H1 (cell line): ENCODE measurements at regions not wholly inside any gene's neighbourhood (a gene's known extent, or its start where the extent isn't known, plus 50 kb on each side); places are given as distances from the start of the nearest gene placed in this dataset.

Source experiments
- CHD2 ChIP-seq: IDR thresholded peaks from 2 replicates; pipeline ENCODE4 v1.6.1; 2012; ENCODE audit warnings: low read length, improper control_type of control experiment
- EP300 ChIP-seq, 2 experiments: IDR thresholded peaks; 1 replicate in 1 of 2; 2 replicates in 1 of 2; pipeline ENCODE4 v1.6.1; 2011 to 2012; ENCODE audit warnings: low read depth in 2 of 2, low read length in 2 of 2, mild to moderate bottlenecking in 2 of 2, borderline replicate concordance in 1 of 2, inconsistent platforms in 1 of 2, moderate library complexity in 1 of 2
- GABPA ChIP-seq: IDR thresholded peaks from 2 replicates; pipeline ENCODE4 v1.6.1; 2011; ENCODE audit warnings: mild to moderate bottlenecking, low read length, moderate library complexity, borderline replicate concordance; ENCODE audit not compliant: insufficient read depth
- JUN ChIP-seq: IDR thresholded peaks from 2 replicates; pipeline ENCODE4 v1.6.1; 2011; ENCODE audit warnings: low read depth, mild to moderate bottlenecking, improper control_type of control experiment, low read length
- NRF1 ChIP-seq: IDR thresholded peaks from 2 replicates; pipeline ENCODE4 v1.6.1; 2011; ENCODE audit warnings: mild to moderate bottlenecking, low read depth, low read length, improper control_type of control experiment
- POLR2A ChIP-seq, 2 experiments: IDR thresholded peaks; 1 replicate in 1 of 2; 2 replicates in 1 of 2; pipeline ENCODE4 v1.6.1; 2011; ENCODE audit warnings: low read depth in 2 of 2, low read length in 2 of 2, mild to moderate bottlenecking in 2 of 2; ENCODE audit errors: control extremely low read depth in 1 of 2
- POLR2AphosphoS5 ChIP-seq: IDR thresholded peaks from 2 replicates; pipeline ENCODE4 v1.6.1; 2011; ENCODE audit warnings: low read depth, low read length
- RAD21 ChIP-seq, 2 experiments: IDR thresholded peaks in 1 of 2; conservative IDR thresholded peaks in 1 of 2; 2 replicates each; pipeline ENCODE4 v1.6.1; 2011; ENCODE audit warnings: low read depth in 2 of 2, low read length in 2 of 2, improper control_type of control experiment in 1 of 2, inconsistent platforms in 1 of 2, mild to moderate bottlenecking in 1 of 2, moderate library complexity in 1 of 2
- SP1 ChIP-seq: IDR thresholded peaks from 2 replicates; pipeline ENCODE4 v1.6.1; 2011; ENCODE audit warnings: low read depth, low read length
- SUZ12 ChIP-seq: fragments of 200-600 bp; sonication (generic); IDR thresholded peaks from 2 replicates; pipeline ENCODE4 v1.6.1; 2012; ENCODE audit warnings: mild to moderate bottlenecking, inconsistent platforms, low read length, moderate library complexity, mixed read lengths
- TCF12 ChIP-seq: IDR thresholded peaks from 2 replicates; pipeline ENCODE4 v1.6.1; 2011; ENCODE audit warnings: low read depth, mild to moderate bottlenecking, low read length
- TEAD4 ChIP-seq: IDR thresholded peaks from 2 replicates; pipeline ENCODE4 v1.6.1; 2012; ENCODE audit warnings: low read depth, low read length, inconsistent platforms, mixed read lengths
- TF ChIP-seq, protein P1 (sequence below), 3 experiments: IDR thresholded peaks; 1 replicate in 2 of 3; 2 replicates in 1 of 3; pipeline versions ENCODE4 v1.5.1 to v1.6.1; 2011; ENCODE audit warnings: low read length in 3 of 3, mild to moderate bottlenecking in 3 of 3, inconsistent platforms in 2 of 3, low read depth in 1 of 3, moderate library complexity in 1 of 3; ENCODE audit not compliant: insufficient read depth in 1 of 3; ENCODE audit errors: control extremely low read depth in 1 of 3
- TF ChIP-seq, protein P2 (sequence below): fragments of 300-600 bp; sonication (generic); IDR thresholded peaks from 2 replicates; pipeline ENCODE4 v1.7.1; 2012; ENCODE audit warnings: low read length, moderate library complexity, mild to moderate bottlenecking, inconsistent platforms; ENCODE audit not compliant: insufficient replicate concordance

DNA sequence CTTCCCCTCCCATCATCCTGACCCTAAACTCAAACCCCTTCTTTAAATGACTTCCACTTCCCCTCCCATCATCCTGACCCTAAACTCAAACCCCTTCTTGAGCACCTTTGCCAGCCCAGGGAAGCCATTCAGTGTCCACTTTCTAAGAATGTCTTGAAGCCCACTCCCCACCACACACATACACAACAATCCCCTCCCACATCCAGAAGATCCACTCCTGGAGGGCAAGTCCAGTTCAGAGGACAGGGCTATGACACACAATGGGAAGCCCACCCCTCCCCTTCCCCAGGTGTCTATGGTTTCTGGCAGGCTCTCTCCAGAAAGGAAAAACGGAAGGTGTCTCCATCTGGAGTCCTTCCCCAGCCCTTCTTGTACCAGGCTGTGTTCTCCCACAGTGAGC is 117.1 kb downstream of the KCNA5 start:
- TF ChIP-seq SUZ12 (no peak), TCF12 (no peak), JUN (no peak), CHD2 (no peak), EP300 (IDR thresholded peaks at IDR 0.05; ENCODE audit: borderline replicate concordance in 1 of 2, low read depth in 2 of 2, low read length in 2 of 2) (no peak), TEAD4 (no peak), SP1 (no peak), RAD21 (IDR thresholded peaks at IDR 0.05 in 1 of 2, conservative IDR thresholded peaks at IDR 0.05 in 1 of 2; ENCODE audit: low read depth in 2 of 2, low read length in 2 of 2) (no peak), POLR2A (IDR thresholded peaks at IDR 0.05; ENCODE audit: control extremely low read depth in 1 of 2, low read depth in 2 of 2, low read length in 2 of 2) (no peak), GABPA (no peak), NRF1 (no peak), POLR2AphosphoS5 (no peak)
- TF ChIP-seq, protein P1, sequence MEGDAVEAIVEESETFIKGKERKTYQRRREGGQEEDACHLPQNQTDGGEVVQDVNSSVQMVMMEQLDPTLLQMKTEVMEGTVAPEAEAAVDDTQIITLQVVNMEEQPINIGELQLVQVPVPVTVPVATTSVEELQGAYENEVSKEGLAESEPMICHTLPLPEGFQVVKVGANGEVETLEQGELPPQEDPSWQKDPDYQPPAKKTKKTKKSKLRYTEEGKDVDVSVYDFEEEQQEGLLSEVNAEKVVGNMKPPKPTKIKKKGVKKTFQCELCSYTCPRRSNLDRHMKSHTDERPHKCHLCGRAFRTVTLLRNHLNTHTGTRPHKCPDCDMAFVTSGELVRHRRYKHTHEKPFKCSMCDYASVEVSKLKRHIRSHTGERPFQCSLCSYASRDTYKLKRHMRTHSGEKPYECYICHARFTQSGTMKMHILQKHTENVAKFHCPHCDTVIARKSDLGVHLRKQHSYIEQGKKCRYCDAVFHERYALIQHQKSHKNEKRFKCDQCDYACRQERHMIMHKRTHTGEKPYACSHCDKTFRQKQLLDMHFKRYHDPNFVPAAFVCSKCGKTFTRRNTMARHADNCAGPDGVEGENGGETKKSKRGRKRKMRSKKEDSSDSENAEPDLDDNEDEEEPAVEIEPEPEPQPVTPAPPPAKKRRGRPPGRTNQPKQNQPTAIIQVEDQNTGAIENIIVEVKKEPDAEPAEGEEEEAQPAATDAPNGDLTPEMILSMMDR (IDR thresholded peaks at IDR 0.05; ENCODE audit: control extremely low read depth in 1 of 3, insufficient read depth in 1 of 3, low read depth in 1 of 3, low read length in 3 of 3), result no peak
- TF ChIP-seq, protein P2, sequence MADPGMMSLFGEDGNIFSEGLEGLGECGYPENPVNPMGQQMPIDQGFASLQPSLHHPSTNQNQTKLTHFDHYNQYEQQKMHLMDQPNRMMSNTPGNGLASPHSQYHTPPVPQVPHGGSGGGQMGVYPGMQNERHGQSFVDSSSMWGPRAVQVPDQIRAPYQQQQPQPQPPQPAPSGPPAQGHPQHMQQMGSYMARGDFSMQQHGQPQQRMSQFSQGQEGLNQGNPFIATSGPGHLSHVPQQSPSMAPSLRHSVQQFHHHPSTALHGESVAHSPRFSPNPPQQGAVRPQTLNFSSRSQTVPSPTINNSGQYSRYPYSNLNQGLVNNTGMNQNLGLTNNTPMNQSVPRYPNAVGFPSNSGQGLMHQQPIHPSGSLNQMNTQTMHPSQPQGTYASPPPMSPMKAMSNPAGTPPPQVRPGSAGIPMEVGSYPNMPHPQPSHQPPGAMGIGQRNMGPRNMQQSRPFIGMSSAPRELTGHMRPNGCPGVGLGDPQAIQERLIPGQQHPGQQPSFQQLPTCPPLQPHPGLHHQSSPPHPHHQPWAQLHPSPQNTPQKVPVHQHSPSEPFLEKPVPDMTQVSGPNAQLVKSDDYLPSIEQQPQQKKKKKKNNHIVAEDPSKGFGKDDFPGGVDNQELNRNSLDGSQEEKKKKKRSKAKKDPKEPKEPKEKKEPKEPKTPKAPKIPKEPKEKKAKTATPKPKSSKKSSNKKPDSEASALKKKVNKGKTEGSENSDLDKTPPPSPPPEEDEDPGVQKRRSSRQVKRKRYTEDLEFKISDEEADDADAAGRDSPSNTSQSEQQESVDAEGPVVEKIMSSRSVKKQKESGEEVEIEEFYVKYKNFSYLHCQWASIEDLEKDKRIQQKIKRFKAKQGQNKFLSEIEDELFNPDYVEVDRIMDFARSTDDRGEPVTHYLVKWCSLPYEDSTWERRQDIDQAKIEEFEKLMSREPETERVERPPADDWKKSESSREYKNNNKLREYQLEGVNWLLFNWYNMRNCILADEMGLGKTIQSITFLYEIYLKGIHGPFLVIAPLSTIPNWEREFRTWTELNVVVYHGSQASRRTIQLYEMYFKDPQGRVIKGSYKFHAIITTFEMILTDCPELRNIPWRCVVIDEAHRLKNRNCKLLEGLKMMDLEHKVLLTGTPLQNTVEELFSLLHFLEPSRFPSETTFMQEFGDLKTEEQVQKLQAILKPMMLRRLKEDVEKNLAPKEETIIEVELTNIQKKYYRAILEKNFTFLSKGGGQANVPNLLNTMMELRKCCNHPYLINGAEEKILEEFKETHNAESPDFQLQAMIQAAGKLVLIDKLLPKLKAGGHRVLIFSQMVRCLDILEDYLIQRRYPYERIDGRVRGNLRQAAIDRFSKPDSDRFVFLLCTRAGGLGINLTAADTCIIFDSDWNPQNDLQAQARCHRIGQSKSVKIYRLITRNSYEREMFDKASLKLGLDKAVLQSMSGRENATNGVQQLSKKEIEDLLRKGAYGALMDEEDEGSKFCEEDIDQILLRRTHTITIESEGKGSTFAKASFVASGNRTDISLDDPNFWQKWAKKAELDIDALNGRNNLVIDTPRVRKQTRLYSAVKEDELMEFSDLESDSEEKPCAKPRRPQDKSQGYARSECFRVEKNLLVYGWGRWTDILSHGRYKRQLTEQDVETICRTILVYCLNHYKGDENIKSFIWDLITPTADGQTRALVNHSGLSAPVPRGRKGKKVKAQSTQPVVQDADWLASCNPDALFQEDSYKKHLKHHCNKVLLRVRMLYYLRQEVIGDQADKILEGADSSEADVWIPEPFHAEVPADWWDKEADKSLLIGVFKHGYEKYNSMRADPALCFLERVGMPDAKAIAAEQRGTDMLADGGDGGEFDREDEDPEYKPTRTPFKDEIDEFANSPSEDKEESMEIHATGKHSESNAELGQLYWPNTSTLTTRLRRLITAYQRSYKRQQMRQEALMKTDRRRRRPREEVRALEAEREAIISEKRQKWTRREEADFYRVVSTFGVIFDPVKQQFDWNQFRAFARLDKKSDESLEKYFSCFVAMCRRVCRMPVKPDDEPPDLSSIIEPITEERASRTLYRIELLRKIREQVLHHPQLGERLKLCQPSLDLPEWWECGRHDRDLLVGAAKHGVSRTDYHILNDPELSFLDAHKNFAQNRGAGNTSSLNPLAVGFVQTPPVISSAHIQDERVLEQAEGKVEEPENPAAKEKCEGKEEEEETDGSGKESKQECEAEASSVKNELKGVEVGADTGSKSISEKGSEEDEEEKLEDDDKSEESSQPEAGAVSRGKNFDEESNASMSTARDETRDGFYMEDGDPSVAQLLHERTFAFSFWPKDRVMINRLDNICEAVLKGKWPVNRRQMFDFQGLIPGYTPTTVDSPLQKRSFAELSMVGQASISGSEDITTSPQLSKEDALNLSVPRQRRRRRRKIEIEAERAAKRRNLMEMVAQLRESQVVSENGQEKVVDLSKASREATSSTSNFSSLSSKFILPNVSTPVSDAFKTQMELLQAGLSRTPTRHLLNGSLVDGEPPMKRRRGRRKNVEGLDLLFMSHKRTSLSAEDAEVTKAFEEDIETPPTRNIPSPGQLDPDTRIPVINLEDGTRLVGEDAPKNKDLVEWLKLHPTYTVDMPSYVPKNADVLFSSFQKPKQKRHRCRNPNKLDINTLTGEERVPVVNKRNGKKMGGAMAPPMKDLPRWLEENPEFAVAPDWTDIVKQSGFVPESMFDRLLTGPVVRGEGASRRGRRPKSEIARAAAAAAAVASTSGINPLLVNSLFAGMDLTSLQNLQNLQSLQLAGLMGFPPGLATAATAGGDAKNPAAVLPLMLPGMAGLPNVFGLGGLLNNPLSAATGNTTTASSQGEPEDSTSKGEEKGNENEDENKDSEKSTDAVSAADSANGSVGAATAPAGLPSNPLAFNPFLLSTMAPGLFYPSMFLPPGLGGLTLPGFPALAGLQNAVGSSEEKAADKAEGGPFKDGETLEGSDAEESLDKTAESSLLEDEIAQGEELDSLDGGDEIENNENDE, result no peak
